NCI-H510A (cell line): ENCODE measurements at regions not wholly inside any gene's neighbourhood (a gene's known extent, or its start where the extent isn't known, plus 50 kb on each side); places are given as distances from the start of the nearest gene placed in this dataset.

Experiments used
- DNase-seq: peaks from one replicate; lab custom pipeline; 2025; lab: John Stamatoyannopoulos, UW

DNA sequence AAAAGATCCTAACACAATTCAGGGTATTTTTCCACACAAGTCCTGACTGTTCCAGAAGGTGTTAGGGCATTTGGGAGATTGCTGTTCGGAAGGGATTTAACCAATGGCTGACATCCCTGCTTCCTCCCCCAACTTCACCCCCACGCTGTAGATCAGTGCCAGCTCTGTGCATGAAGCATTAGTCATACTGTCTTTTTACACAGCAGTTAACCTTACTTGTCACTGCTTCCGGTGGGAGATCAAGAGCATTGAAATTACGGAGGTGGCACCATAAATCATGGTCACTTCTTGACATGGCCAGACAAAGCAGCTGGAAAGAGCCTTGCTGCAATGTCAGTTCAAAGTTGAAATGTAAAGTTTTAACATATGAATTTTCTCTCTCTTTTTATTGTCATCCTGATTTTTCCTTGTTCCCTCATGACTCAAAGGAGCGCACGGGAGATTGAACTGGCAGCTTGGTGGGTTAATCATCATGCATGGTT, 70.2 kb downstream of the HRH4 start:
- DNase-seq: peak; percentile 3

DNA sequence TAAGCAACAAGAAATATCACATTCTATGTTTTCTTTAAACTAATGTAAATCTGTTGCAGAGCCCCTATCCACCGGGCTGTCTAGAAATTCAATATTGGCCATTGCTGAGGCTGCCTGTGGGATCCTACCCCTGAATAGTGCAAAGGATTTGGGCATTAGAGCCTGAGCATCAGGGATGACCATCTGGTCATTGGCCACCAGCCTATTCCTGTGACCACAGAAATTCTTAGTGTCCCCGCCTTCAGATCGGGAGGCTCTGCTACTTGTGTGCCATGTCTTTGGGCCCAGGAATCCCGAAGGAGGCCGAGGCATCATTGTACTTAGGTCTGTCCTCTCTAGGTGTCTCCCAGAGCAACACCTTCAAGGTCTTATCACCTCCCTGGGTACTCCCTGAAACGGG, 73.8 kb downstream of the HRH4 start:
- no peak for DNase-seq

DNA sequence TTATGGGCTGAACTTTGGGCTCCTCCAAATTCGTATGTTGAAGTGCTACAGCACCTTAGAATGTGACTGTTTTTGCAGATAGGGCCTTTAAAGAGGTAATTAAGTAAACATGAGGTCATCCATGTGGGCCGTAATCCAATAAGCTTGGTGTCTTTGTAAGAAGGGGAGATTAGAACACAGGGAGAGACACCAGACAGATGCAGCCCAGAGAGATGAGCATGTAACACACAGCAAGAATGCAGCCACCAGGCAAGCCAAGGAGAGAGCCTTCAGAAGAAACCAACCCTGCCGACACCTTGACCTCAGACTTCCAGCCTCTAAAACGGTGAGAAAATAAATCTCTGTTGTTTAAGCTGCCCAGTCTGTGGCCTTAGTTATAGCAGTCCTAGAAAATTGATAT, 74.3 kb downstream of the HRH4 start:
- no peak for DNase-seq

DNA sequence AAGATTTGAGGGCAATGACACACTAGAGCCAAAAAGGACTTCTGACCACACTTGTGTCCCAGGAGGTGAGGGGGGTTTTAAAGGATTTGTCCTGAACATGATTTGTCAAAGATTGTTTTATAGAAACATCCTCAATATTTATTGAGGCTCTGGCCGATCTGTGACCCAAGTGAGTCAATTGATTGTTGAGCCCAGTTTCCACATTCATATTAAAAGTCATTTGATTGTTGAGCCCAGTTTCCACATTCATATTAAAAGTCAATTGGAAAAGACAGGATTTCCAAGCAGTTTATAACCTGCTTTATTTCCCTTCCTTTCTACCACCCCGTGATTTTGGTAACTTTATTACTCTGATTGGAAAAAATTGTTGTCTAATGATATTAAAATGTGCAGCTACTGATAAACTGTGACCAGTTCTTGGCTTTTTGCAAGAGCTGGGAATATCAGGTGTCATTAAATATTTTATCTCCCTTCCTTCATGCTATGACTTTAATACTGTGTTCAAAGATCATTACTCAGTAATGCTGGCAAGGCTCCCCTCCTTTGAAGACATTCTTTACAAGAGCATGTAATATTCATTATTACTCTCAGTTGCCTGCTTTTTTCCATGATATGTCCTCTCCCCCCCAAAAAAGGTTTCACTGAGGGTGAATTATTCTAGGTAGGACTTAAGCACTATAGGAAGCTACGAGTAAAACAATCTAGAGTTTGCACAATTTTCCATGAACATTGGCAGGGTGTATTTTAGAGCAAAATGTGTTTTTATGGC, 75.3 kb downstream of the HRH4 start:
- no peak for DNase-seq

DNA sequence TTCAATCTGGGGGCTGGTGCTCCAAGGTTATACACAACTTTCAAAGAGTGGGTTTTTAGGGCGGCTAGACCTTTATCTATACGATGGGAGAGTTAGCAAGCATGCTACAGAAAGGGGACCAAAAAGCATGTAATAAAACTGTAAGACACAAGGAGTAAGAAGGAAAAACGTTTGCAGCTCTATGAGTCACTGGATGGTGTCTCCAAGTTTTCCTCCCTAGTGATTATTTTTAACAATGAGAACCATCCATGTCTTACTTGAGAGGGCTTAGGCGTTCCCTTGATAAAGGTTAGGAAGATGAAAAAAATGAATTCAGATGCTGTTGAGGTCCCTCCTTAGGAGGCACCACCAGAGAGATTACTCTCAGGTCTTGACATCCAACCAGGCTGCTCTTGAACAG, 75.9 kb downstream of the HRH4 start:
- DNase-seq: no peak

DNA sequence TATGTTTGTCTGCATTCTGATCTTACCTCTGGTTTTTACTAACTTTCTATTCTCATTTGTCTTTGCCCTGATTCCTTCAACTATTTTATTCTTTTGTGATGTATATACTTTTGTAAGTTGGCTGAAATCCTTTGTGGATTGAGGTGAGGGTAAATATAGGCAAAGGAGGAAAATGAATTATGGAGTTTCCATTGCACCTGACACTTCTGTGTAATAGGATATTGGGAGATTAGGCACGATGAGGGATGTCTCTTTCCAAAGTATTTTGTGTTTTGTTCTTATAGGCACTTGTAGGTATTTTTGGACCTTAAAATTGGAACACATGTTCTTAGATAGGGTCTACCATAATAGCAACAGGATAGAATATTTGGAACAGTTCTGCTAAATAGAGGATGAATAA, 76.4 kb downstream of the HRH4 start:
- DNase-seq: no peak

DNA sequence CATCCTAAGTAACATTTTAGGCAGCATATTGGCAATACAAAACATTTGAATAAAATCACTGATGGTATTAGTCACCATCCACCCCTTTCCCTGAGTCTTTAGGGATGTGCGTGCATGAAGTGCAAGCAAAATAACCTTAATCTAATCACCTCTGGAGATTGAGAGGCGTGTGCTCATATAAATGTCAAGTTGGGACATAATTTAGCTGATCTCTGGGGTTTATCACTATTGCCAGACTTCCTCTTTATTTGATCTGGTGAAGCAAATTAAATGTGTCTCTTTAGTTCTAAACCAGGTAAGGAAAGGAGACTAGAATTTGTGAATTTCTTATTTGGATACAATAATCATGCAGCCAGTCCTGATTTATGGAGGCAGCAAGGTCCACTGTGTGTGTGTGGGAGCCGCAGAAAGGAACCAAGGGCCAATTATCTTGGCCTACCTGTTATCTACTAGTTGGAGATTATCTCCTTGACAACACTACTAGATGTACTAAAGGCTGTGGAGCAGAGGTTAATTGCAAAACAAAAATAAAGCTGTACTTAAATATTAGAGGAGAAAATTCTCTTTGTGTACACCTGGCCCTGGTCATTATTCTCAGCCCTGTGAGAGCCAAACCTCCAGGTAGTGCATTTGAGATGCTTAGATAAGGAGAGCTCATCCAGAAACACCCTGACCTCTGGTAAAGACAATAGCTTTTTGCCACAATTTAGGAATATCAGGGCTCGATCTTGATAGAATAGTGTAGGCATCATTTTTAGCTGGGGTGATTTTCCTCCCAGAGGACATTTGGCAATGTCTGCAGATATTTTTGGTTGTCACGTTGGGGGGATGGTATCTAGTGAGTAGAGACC, 78.2 kb downstream of the HRH4 start:
- no peak for DNase-seq

DNA sequence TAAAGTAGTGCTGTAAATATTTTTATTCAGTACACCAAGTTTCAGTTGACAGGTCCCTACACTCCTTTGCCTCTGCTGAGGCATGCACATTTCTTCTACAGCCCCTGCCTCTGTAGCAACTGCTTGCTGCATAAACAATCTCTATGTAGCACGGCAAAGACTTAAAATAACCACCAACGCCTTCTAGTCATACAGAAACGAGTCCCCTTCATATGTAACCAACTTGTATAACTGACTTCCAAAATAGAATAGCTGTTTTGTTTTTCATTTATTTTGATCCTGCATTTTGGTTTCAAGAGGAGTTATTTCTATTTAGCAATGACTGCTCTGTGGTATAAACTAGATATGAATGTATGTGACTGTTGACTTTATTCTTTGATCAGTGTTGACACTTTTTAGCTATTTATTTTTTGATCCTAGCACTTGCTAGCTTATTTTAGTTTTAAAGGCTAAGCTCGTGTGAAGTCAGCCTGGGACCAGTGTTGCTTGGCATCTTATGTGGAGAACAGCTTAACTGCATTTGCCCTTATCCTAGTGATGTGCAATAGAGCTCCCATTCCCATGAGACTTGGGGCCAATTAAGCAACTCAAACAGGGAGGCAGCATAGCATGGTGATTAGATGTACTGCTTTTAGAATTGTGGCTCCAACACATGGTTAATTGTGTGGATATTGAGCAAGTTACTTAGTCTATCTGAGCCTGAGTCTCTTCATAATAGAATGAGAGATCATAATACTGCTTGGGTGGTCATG, 79.6 kb downstream of the HRH4 start:
- DNase-seq: no peak

DNA sequence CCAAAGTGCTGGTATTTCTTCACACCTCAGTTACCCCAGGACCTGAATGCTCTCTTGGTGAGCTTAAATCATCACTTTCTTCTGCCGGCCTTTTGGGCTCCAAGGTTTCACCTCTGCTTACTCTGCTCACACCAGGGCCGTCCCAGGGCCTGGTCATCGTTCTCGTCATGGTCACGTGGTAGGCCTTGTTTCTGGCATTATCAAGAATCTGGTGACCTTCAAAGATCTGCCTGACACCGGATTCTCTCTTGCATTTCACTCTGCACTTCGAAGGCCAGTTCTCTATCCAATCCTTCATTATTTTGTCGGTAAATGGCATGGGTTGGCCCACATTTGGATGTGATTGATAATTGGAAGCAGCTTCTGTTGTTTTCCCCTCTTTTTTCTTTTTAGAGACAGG, 80.5 kb downstream of the HRH4 start:
- no peak for DNase-seq

DNA sequence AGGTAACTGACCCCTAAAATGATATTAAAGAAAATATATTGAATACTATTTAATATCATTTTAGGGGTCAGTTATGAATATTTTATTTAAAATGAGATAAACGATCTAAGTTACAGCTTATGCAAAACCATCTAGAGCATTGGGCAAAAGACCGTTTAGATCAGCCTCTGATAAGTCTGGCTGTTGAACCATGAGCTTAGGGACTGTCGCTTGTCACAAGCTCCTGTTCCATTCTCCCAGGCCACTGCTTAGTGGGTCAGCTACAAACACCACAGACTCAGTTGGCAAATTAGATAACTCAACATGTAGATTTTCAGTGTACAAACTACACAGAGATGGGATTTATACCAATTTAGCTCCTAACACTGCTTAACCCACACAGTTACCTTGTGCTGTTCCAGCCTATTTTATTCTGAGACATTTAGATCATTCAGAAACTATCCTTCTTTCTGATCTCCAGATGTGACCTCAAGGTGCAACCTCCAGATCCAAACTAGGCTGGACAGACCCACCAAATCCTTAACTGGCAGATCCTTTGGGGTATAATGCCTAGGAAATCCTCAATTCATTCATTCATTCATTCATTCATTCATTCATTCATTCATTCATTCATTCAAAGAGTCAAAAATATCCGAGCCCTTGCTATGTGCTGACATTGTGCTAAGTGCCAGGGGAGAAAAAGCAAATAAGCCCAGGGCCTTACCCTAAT, 82.8 kb downstream of the HRH4 start:
- DNase-seq: no peak

DNA sequence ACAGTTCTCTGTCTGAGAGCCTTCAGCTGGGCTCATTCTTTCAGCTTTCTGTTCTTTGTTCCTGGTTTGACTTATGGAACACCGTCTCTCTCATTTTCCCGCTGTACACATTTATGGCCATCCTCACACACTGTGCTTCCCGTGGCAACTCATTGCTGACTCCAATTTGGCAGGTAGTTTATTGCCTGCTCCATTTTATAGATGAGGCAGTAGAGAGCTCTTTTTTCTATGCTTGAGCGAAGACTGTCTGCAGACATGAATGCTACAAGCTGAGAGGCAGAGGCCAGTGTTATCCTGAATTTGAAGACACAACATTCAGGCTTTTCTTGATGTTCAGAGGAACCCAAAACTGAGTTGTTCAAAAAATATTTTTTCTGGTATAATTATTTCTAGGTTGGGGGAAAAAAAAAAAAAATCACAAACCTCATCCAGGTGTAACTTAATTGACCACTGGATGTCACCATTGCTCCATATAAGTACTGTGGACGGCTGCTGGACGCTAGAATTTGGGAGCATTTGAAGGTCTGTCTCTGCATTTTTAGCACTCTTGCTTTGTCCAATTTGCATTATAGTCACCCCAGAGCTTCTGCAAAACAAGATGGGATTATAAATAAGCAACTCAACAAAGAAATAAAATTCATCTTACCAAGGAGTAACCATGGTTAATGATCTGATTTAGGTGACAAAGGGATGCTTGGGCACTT, 83.5 kb downstream of the HRH4 start:
- no peak for DNase-seq

DNA sequence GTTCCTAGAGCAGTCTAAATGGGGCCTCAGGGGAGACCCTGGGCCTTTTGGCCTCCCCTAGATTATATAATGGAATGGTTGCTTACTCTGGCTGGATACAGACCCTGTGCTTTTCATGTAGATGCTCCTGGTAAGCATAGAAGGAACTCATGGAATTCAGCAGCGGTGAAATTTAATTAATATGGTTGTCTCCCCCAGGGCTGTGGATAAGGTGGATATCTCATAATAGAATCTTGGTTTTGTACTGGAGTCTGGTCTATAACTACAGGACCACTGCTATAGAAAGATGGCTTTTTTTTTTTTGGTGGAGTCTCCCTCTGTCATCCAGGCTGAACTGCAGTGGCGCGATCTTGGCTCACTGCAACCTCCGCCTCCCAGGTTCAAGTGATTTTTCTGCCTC, 84.5 kb downstream of the HRH4 start:
- DNase-seq: no peak

DNA sequence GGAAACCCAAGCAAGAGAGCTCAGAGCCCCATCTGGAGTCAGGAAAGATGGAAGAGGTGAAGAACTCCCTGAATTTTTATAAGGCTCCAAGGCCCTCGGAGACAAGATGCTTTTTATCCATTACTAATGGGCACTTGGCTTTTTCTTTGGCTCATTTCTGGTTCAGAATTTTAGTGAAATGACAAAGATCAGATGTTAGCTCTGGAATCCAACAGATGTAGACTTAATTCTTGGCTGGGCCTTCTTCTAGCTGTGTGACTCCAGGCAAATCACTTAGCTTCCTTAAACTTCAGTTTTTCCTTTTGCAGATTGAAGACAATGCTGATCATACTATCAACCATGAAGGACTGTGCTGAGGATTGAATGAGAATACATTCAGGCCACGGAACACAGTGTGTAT, 85.2 kb downstream of the HRH4 start:
- no peak for DNase-seq

DNA sequence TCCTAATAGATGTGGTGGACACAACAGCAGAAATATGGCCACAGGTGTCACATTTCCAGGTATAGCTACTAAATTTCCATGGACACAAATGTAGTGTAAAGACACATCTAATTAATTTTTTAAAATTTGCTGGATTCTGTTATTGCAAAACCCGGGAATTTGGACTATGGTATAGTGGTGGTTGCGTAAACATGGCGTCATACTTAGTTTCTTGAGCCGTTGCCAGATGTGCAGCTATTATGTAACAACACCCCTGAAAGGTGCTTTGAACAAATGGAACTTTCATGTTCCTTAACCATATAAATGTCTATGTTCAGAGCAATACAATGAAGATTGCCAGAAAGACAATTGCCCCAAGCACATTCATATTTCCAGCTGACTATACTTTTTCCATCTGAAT, 85.9 kb downstream of the HRH4 start:
- DNase-seq: no peak

DNA sequence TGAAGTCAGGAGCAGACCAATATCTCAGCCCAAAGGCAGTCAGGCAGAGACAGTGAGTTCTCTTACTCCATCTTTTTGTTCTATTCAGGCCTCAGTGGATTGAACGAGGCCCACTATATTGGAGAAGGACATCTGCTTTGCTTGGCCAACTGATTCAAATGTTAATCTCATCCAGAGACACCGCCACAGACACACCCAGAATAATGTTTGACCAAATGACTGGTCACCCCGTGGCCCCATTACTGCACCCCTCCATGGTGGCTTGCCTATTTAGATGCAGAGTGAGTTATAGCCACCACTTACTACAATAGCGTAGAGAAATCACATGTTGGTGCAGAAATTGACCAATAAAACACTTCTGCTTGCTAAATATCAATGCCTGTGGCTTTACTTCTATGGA, 88.1 kb downstream of the HRH4 start:
- no peak for DNase-seq

DNA sequence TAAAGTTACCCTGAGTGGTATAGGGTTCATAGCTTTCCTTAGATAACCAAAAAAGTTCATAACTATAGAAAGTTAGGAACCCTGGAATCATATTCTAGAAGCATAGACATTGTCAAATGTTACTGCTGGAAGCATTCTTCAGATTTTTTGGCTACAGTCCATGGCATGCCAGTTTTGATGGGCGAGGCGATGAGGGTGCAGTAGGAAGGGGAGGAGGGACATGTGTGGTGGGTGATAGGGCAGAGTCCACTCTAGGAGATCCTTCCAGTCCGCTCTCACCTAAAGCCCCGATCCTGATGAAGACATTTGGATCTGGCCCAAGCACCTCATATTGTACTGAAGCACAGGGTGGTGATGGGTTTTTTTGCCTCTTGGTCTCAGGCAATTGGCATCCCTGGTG, 91.8 kb downstream of the HRH4 start:
- DNase-seq: no peak

DNA sequence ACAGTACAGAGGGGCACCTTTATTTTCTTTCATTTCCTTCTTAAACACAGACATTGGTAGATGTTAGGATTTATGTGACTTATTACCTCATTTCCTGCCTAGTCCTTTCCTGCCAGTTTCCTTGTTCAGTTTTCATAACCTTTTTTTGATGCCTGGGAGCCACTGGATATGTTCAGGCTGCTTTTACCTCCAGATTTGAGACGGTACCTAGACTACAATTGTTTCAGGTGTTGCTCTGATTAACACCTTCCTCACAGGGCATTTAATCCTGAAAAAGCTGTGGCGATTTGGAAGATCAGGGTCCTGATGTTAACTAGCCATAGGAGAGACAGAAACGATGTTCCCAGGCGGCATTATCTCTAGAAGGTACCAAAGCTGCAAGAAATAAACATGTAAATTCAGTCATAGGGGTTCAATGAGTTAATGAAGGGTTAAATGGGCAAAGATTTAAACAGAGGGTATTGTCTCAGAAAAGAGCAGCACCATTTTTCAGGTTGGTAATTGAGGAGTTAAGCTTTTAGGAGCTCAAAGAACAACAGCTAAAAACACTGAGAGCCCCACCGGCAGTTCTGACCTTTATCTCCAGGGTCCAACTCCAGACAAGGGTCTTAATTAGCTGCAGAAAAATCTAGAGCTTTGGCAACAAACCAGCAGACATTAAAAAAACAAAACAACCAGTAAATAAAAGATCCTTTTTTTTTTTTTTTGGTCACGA, 93.3 kb downstream of the HRH4 start:
- no peak for DNase-seq

DNA sequence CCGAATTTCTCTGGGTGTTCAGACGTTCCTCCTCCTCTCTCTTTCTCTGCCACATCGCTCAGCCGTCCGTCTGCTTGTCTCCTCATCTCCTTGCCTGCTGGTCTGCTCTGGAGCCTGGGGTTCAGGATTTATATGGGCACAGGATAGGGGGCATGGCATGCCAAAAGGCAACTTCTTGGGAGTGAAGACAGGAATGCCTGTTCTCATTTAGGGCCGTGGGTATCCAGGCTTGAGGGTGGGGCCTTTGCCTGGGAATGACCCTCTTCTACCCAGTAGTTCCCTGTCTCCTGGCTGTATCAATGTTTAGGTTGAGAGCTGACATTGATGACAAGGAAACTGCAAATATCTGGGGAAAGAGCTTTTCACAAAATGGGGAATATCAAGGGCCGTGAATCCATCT, 98.0 kb downstream of the HRH4 start:
- no peak for DNase-seq

DNA sequence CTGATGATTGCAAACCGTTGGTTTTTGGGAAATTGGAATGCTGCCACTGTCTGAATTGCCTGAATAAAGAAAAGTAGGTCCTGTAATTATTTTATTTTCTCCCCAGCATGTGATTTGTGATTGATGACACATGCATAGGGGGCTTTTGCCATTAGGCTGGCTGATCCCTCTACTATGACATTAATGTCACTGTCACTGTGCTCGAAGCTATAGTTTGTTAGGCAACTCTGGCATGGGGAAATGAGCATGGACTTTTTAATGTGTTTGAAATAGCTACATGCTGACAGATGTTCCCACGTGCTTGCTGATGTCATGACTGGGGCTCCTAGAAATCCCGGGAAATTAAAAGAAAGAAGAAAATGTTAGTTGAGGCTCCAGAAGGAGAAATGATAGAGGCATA, 99.1 kb downstream of the HRH4 start:
- no peak for DNase-seq

DNA sequence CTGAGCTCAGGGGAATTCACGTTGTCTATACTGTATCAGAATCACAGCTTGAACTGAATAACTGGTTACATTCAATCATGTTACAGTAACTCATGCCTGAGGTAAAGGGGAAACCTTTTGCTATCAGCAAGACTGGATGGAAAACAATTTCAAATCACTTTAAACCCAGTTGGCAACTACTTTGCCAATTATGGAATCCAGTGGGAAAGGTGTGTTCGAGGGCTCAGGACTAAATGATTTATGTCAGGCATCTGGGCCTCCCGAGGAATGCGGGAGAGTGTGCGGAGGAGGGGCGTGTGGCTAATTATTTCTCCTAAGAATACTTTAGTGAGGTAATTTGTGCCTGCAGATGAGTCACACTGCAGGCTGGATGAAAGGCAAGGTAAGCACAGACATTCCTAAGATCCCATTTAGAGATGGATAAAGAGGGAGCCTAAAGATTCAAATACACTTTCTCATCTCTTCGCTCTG, 100.1 kb downstream of the HRH4 start:
- no peak for DNase-seq
